ENCODE measurements at regions not wholly inside any gene's neighbourhood (a gene's known extent, or its start where the extent isn't known, plus 50 kb on each side); places are given as distances from the start of the nearest gene placed in this dataset.

GRCh38 chr4:11625211-11625610 is 196.5 kb upstream of the HS3ST1 start:
- CTCF ChIA-PET = interaction anchor here (1.0 to 1.1 kb wide), 2 partner anchors 10 to 113 kb away, joined by 3 to 4 read pairs; no protein-coding TSS in a partner anchor
- TF ChIP-seq CTCF (IDR thresholded peaks at IDR 0.05; ENCODE audit: control extremely low read depth, extremely low read depth, low read depth, missing control alignments) = no peak
- POLR2A ChIA-PET = no interaction called here
- no peak for DNase-seq (ENCODE audit: extremely low spot score)

GRCh38 chr4:11624370-11624769 is 195.7 kb upstream of the HS3ST1 start:
- DNase-seq (ENCODE audit: extremely low spot score) = no peak
- TF ChIP-seq CTCF (IDR thresholded peaks at IDR 0.05; ENCODE audit: control extremely low read depth, extremely low read depth, low read depth, missing control alignments) = no peak
- CTCF ChIA-PET = interaction anchor here (0.9 to 1.1 kb wide), 3 partner anchors 11 to 116 kb away, joined by 3 to 4 read pairs (median 3); no protein-coding TSS in a partner anchor
- POLR2A ChIA-PET = no interaction called here

GRCh38 chr4:11623726-11624037 is 195.0 kb upstream of the HS3ST1 start:
- ChIA-PET POLR2A (no interaction called here), CTCF (interaction anchor here (0.9 kb wide), 1 partner anchor 115 kb away, joined by 3 read pairs; no protein-coding TSS in a partner anchor)
- peak; percentile 19 for TF ChIP-seq CTCF (IDR thresholded peaks at IDR 0.05; ENCODE audit: control extremely low read depth, extremely low read depth, low read depth, missing control alignments)
- DNase-seq (ENCODE audit: extremely low spot score) = no peak

GRCh38 chr4:11622961-11623725 is 194.4 kb upstream of the HS3ST1 start:
- ChIA-PET POLR2A (no interaction called here), CTCF (interaction anchor here (0.9 kb wide), 1 partner anchor 115 kb away, joined by 3 read pairs; no protein-coding TSS in a partner anchor)
- DNase-seq (ENCODE audit: extremely low spot score) = no peak
- no peak for TF ChIP-seq CTCF (IDR thresholded peaks at IDR 0.05; ENCODE audit: control extremely low read depth, extremely low read depth, low read depth, missing control alignments)

- TF ChIP-seq CTCF (IDR thresholded peaks at IDR 0.05; ENCODE audit: control extremely low read depth, extremely low read depth, low read depth, missing control alignments) = no peak
- ChIA-PET CTCF (no interaction called here), POLR2A (no interaction called here)
- DNase-seq (ENCODE audit: extremely low spot score) = no peak
Observed at GRCh38 chr4:11620861-11621260, 192.2 kb upstream of the HS3ST1 start.

GRCh38 chr4:11618666-11619282 is 190.1 kb upstream of the HS3ST1 start:
- no peak for DNase-seq (ENCODE audit: extremely low spot score)
- CTCF ChIA-PET = interaction anchor here (1.4 to 1.5 kb wide), 2 partner anchors 9 to 11 kb away, joined by 3 to 6 read pairs; no protein-coding TSS in a partner anchor
- no peak for TF ChIP-seq CTCF (IDR thresholded peaks at IDR 0.05; ENCODE audit: control extremely low read depth, extremely low read depth, low read depth, missing control alignments)
- POLR2A ChIA-PET = interaction anchor here (0.5 kb wide), 1 partner anchor 195 kb away, joined by 5 read pairs; no protein-coding TSS in a partner anchor
